GM12875 (cell line): ENCODE measurements at regions not wholly inside any gene's neighbourhood (a gene's known extent, or its start where the extent isn't known, plus 50 kb on each side); places are given as distances from the start of the nearest gene placed in this dataset.

Experiments used
- H3K4me3 ChIP-seq: one replicate; pipeline ENCODE4 v1.5.1; 2011; ENCODE audit warnings: low read depth, low read length, control low read depth
- TF ChIP-seq, protein P1 (sequence below): IDR thresholded peaks from 2 replicates; pipeline ENCODE4 v1.5.1; 2011; ENCODE audit warnings: low read depth, mild to moderate bottlenecking, control low read depth, inconsistent platforms, low read length, moderate library complexity, borderline replicate concordance; ENCODE audit not compliant: insufficient read depth

DNA sequence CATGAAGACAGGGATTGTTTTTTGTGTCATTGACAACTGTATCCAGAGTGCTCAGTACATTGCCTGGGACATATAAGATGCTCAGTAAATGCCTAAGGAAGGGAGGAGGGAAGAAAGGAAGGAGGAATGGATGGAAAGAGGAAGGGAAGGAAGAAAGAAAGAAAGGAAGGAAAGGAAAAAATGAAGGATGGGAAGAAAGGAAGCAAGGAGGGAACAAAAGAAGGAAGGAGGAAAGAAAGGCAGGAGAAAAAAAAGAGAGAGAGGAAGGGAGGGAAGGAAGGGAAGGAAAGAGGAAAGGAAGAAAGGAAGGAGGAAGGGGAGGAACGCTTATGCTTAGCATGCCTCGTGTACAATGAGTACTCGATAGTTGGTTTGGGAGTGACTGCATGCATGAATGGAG, 514.7 kb downstream of the RPS24 start:
- TF ChIP-seq, protein P1, sequence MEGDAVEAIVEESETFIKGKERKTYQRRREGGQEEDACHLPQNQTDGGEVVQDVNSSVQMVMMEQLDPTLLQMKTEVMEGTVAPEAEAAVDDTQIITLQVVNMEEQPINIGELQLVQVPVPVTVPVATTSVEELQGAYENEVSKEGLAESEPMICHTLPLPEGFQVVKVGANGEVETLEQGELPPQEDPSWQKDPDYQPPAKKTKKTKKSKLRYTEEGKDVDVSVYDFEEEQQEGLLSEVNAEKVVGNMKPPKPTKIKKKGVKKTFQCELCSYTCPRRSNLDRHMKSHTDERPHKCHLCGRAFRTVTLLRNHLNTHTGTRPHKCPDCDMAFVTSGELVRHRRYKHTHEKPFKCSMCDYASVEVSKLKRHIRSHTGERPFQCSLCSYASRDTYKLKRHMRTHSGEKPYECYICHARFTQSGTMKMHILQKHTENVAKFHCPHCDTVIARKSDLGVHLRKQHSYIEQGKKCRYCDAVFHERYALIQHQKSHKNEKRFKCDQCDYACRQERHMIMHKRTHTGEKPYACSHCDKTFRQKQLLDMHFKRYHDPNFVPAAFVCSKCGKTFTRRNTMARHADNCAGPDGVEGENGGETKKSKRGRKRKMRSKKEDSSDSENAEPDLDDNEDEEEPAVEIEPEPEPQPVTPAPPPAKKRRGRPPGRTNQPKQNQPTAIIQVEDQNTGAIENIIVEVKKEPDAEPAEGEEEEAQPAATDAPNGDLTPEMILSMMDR, result no peak

DNA sequence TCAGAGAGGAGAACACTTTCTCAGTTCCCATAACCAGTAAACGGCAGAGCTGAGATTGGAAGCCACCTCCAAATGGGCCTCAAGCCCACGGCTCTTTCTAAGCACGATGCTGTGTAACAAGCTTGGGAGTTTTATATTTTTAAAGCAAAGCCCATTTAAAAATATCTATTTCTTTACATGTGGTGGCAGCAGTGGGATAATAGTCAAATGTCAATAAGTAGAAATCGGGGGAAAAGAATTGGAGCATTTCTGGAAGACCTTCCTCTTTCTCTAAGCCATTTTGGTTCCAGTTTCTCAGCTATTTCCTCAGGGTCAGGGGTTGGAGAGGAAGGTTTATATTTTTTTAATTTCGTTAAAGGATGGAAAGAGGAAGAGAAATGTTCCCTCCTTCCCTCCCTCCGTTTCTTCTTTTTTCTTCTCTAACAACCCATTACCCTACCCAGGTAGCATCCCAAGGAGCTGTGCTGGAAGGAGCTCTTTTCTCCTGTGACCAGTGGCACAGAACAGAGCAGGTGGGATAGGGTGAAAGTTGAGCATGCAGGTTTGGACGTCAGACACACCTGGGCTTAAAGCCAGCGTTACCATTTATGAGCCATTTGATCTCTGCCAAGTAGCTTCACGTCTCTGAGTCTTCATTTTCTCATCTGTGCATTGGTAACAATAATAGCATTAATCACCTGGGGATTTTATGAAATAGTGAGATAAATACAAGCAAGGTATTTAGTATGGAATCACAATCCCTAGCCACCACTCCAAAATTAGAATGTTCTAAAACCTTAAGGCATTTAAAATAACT, 515.7 kb downstream of the RPS24 start:
- TF ChIP-seq, protein P1, result no peak
- no peak overlapping the region for H3K4me3 ChIP-seq

More for the DNA sequence above, 514.7 kb downstream of the RPS24 start:
- no peak overlapping the region for H3K4me3 ChIP-seq

DNA sequence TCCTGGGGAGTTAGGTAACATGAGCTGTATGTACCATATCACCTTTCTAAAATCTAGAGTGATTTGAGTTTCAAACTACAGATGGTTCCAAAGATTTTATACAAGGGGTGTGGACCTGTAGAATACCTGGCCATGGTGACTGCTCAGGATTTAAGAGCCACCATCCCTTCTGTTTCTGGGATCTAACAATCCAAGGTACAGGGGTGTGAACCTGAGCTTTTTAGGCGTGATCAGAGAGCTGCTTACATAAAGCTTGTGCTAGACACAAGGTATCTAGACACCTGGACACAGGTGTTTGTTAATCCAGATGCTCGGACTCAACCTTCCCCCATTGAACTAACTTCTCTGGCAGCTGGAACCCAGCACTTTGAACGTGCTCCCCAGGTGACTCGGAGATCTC, 516.4 kb downstream of the RPS24 start:
- TF ChIP-seq, protein P1, result no peak

GRCh38 chr10:78550716-78551115, 517.1 kb downstream of the RPS24 start:
- no peak overlapping the region for H3K4me3 ChIP-seq
- TF ChIP-seq, protein P1, result no peak

More for the DNA sequence above, 516.4 kb downstream of the RPS24 start:
- H3K4me3 ChIP-seq, result no peak overlapping the region

DNA sequence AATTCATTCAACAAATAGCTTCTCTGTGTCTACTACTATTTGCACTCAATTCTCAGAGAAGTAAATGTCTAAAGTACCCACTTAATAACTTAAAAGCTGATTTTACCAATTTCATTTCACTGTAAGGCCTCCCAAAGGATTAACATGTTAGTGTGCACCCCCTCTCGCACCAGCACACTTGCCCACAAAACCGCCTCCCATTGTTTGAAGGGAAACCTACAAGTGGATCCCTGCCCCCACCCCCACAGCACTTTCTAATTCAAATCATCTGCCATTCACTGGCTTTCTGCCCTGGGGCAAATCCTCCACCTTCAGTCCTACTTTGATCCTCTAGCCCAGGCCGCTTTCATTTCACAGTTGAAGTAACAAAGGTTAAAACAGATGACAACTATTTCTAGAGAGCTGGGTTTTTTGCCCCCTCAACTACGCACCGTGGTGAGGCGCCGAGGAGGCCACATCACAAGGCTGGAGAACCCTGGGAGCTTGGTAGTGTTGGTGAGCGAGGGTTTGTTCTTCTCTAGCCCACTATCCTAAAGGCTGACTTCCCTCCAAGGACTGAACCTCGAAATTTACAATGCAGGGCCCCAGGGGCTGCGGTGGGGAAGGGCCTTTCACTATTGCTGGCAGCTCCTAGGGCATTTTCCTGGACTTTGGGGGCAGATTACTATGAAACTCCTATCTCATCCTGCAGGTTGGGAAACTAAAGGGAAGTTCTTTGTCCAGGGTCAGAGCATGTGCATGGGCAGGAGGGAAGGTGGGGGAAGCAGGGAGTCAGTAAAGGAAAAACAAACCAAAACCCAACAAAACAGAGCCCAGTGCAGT, 517.4 kb upstream of the ZMIZ1 start:
- no peak overlapping the region for H3K4me3 ChIP-seq
- TF ChIP-seq, protein P1, result no peak

- TF ChIP-seq, protein P1, result no peak
- no peak overlapping the region for H3K4me3 ChIP-seq
These were observed 516.4 kb upstream of the ZMIZ1 start for GRCh38 chr10:78552261-78552811.
